ENCODE measurements at regions not wholly inside any gene's neighbourhood (a gene's known extent, or its start where the extent isn't known, plus 50 kb on each side); places are given as distances from the start of the nearest gene placed in this dataset.

DNA sequence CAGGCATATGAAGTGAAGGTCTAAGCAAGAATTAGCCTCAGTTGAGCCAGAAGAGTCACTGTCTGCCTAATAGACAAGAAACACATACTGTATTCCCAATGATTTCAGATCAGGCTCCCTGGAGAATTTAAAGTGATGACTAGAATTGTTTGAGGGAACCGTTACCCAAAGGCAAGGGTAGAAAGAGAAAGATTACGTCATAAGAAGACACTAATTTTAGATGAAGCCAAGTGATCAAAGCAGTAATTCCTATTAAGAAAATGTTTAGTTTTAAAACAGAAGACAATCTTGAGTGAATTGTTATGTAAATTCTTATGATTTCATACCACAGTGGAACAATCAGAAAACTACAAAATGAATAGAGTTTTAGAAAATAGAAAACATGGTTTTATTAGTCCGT is 194.5 kb upstream of the ARSJ start:
- TF ChIP-seq, protein P1, sequence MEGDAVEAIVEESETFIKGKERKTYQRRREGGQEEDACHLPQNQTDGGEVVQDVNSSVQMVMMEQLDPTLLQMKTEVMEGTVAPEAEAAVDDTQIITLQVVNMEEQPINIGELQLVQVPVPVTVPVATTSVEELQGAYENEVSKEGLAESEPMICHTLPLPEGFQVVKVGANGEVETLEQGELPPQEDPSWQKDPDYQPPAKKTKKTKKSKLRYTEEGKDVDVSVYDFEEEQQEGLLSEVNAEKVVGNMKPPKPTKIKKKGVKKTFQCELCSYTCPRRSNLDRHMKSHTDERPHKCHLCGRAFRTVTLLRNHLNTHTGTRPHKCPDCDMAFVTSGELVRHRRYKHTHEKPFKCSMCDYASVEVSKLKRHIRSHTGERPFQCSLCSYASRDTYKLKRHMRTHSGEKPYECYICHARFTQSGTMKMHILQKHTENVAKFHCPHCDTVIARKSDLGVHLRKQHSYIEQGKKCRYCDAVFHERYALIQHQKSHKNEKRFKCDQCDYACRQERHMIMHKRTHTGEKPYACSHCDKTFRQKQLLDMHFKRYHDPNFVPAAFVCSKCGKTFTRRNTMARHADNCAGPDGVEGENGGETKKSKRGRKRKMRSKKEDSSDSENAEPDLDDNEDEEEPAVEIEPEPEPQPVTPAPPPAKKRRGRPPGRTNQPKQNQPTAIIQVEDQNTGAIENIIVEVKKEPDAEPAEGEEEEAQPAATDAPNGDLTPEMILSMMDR (conservative IDR thresholded peaks at IDR 0.05; ENCODE audit: low read depth, low read length), result no peak
- no peak for TF ChIP-seq EZH2 (IDR thresholded peaks at IDR 0.05; ENCODE audit: borderline replicate concordance, low read depth, low read length, poor library complexity, severe bottlenecking)
